Fibroblast of skin of abdomen (primary cell): ENCODE measurements at regions not wholly inside any gene's neighbourhood (a gene's known extent, or its start where the extent isn't known, plus 50 kb on each side); places are given as distances from the start of the nearest gene placed in this dataset.

ENCODE experiments used
- DNase-seq: peaks from one replicate; pipeline ENCODE4 v3.0.0-alpha.2; 2013

DNA sequence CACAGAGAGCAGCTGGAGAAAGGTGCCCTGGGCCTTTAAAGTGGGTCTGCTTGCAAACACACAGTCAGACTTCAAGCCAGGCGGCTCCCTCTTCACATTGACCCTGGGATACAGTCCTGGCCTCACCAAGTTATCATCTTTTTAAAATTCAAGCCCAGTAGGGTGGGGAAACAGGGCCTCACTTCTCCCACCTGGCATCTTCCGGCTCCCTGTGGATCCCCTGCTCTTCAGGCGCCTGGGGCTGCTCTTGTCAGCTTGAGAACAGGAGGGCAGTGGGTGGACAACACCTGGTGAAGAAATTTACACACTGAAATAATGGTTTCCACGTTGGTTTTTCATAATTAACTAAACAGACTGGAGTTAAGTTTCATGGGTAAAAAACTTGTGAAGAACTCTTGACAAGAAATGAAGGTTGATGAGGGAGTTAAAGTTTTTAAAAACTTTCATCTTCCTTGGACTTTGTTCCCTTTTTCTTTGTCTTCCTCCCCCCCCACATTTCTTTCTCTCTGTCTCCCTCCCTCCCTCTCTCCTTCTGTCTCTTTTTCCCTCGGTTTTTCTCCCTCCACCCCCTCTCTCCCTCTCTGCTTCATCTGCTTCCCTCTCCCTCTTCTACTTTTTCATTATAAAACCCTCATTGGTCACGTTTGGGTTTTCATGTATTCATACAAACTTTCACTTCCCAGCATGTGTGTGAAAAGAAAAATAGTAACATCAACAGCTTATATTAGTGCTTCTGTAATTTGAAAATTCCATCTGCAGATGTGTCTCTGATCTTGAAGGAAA is 219.6 kb downstream of the DMRT2 start:
- DNase-seq = no peak

DNA sequence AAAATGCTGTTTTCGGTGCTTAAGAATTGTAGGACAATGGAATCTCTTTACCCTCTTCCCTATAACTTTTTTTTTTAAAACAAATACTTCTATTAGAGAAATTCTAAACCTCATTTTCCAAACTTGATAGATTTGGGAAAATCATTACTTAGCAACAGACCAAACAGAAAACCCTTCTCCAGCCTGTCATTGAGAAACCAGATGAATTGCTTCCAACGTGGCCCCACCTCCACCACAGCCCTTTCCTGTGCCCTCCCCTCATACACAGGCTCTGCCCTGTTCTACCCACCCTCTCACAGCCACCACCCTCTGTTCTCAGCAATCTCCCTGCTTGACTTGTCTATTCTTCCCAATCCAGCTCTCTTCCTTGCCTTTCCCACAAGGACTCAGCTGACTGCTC is 221.2 kb downstream of the DMRT2 start:
- DNase-seq = no peak

DNA sequence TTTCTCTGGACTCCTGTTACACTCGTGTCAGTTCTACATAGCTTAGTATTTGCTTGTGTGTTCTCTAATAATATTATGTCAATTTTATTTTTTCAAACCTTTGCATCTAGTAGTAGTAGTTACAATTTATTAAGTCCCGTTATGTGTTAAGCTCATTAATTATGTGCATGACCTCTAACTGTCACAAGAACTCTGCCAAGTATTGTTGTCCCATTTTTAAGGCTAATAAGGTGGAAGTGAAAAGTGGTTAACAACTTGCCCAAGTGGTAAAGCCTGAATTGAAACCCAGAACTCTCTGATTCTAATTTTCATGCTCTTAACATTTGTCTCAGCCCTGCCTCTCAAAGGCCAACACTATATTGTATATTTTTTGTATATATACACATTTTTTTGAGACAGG is 221.6 kb downstream of the DMRT2 start:
- no peak for DNase-seq

DNA sequence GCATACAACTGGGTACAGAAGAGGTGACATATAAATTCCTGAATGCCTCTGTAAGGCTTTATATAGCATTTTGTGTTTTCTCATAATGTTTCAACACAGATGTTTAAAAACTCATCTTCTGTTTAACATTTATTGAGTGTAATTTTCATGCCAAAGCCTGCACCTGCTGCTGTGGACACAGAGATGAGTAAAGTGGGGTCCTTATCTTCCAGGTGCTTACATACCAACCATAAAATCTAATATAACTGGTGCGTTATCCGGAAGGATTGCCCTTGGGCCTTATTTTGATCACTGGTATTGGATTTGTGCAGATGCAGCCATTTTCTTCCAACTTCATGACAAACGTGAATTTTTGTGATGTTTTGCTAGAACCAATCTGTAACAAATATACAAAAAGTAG is 222.3 kb downstream of the DMRT2 start:
- DNase-seq = no peak

DNA sequence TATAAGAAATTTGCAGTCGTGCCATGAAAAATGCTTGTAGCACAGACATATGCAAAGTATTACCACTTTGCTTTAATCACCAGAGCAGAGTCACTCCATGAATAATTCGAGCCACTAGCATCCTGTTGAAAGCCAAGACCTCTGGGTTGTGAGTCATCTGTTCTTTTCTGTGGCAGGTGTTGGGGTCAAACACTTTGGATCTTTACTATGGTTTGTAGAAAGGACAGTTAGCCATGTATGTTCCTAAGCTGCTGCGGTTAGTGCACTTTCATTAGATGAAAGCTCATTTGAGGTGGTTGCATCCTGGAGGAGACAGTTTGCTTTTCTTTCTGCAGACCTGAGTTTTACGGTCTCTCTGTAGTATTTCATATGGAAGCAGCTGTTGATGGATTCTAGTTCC is 223.7 kb downstream of the DMRT2 start:
- DNase-seq = peak; percentile 29

DNA sequence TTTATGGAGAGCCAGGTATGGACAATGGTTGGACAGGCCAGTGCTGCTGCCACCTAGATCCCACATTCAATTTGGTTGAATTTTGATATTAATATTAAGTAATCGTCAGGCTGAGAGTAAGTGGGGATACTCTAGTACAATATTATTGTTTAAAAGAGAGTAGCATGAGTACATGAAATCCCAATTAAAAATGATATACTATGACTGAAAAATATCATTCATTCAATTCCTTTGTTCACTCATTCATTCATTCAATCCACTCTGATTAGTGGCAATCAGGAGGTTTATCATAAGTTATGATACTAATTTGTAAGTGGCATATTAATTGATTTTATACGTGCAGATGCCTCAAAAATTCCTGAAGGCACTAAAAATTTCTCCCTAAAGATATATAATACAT is 224.2 kb downstream of the DMRT2 start:
- no peak for DNase-seq

DNA sequence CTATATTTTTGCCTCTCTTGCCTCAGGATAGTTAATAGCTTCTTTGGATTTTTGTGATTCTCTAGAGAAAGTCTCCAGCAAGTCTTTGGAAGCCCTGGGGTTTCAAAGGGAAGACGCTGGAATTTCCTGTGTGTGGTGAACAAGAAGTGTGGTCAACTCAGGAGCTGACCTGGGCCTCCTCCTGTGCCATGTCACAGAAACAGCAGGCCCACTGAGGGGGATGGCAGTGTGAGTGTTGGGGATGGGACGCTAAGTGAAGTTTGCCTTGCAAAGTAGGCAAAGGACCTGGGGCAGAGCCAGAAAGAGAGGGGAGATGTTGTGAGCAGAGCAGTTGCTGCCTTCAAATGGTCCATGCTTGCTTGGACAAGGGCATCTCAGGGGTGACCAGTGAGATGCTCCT is 226.3 kb downstream of the DMRT2 start:
- no peak for DNase-seq

DNA sequence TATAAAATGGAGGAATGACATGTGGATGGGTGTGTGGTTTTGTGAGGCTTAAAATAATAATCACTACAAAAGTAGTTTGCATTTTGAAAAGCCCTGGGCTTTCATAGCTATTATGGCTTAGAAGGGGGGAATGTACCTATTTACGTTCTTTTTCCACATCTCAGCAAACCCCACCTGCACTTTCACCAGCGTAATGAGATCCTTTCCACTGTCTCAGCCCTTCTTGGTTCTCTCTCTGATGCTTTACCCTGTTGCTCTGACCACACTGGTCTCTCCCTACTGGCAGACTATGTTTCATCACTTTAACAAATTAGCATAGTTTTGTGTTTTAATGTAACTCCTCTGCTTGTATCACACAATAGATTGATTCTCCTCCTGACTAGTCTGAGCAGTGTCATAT is 234.6 kb downstream of the DMRT2 start:
- DNase-seq = no peak

DNA sequence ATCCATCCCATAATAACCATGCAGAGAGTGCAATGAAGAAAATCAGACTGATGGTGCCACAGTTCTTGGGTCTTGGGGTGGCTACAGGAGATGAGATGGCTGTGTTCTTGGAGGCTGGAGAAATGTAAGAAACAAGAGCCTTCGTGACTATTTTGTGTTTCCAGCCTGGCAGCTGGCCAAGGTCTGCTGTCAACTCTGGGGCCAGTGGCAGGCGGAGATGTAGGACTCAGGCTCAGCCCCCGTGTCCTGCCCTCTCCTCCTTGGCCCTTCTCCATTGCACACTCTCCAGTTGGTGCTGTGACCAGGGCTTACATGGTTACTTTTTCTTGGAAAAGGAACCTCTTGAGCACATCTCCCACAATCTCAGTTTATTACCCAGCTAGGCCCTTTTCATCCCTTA is 235.4 kb downstream of the DMRT2 start:
- no peak for DNase-seq

DNA sequence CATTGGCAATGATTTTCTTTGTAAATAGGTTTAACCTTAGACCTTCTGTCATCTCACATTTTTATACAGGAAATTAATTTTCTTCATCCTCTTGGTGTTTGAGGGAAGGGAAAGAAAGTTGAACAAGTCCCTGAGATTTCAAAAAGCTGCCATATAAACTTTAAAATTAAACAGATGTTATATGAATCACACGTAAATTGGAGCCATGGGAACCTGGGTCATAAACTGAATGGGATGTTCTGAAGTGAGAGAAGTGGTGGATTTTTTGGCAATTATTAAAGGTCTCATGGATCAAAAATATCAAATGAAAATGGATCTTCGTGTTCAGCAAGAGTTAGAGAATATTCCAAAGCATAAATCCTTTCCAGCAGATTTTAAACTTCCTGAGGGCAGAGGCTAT is 242.2 kb downstream of the DMRT2 start:
- DNase-seq = no peak

DNA sequence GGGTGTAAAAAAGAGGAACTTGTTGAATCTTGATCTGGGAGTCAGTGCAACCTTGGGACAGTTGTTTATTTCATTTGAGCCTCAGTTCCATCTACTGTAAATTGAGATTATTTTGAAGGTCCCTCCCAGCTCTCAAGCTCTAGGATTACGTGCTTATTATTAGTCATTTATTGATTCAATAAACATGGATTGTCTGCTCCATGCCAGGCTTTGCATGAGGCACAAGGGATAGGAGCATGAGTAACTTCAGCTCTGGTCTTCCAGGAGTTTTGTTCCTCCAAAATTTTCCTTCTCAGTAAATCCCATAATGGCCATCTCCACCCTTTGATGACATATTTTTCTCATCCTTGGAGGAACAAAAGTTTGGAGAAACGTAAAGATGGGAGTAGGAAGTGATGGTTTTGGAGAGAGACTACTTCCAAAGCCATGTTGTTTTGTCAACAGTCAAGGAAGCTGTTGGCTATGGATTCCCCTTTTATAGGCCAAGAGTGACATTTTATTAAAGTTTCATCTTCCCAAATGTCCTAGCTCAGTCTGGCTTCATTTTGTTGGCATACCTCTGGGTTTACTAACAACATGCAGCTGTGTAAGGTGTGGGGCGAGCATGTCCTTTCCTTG is 244.6 kb downstream of the DMRT2 start:
- no peak for DNase-seq

DNA sequence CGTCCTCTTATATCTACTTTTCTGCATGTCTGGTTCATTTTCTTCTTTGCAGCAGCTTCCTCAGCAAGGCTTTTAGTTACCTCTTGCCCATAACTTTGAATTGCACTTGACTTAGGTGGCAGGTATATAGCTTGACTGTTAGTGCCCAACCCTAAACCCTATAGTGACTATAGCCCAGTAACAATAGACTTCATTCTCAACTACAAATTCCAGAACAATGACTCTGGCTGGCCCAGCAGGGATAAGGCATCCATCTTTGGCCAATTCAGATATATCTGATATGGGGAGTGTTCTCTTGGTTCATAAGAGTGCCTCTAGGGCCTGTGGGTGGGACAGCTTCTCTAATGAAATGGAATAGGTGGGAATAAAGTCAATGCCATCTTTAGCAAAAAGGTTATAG is 246.2 kb downstream of the DMRT2 start:
- DNase-seq = no peak

DNA sequence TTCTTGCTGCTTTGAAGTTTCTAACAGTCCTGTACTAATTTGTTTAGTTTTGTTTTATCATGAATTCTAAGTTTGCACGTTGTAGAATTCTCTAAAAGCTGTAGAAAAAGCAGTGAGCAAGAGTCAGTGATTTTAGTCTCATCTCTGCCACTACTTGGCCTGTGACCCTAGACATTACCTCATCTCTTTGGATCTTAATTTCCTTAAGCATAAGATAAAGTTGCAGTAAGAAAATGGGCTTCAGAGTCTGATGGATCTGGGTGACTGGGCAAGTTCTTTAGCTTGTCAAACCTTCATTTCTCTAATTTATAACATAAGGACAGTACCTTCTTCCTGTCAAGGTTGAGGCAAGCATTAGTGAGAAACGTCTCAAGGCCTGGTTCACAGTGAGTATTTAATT is 247.9 kb downstream of the DMRT2 start:
- DNase-seq = no peak

DNA sequence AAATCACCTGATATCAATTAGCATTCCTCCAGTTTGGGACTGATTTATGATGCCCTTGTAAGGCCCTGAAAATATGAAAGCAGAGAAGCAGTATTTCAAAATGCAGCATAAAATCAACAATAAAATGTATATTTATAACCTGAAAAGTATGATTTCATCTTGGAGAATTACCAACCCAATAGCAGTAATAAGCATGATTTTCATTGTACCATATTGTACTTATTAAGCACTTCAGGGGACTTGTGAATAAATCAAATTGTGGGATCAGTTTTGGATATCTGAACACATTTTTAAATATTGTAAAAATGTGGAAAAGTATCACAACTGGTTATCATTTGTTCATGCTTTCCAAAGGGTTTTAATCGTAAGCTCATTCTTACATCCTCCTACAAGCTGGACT is 250.8 kb downstream of the DMRT2 start:
- DNase-seq = peak; percentile 48

DNA sequence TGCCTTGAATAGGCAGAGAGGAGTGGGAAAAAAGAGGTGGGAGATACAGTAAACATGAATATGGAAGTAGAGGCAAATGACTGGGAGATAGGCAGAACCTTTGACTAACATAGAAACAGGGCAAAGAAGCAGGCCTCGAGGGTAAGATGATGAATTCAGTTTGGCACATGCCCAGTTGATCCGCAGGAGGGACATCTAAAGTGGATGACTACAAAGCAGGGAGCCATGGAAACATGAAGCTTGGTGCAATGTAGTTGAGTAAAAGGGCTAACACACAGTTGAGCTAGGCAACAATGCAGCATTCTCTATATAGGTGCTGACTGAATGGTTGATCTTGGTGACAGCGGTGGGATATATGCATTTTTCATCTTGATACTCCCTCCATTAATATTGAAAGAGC is 253.8 kb downstream of the DMRT2 start:
- DNase-seq = no peak

DNA sequence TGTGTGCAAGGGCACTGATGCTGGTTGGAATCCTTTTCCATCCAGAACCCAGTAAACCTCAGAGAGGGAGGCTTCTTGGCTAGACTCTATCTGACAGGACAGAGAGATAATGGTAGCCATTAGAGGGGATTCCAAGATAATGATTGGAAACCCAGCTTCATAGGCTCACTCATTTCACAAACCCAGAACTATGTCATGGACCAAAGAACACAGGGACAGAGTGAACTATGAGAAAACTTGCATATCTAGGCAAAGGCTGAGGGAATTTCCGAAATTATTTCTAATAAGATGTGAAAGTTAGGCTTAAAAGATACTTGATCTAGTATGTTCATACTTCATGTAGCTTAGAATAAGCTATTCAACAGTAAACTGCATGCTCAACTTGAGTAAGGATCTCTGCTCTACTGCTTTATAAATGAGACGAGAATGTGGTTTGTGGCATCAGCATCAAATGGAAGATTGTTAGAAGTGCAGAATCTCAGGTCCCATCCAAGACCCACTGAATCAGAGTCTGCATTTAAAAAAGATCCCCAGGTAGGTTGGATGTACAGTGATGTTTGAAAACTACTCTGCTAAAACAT is 261.4 kb downstream of the DMRT2 start:
- no peak for DNase-seq

DNA sequence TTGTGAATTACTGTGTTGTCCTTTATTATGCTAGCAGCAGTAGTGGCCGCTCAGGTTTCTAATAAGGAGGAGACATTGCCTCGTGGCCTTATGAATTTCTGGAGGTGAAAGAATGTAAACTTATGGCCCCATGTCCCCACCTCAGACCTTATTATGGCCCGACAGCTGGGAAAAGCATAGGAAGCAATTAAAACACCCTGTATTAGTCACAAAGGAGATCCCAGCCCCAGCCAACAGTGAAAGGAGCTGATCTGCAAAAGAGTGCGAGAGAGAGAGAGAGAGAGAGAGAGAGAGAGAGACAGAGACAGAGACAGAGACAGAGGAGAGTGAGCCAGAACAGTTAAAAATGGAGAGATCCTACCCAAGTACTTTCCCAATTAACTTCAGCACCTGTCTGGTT is 269.3 kb downstream of the DMRT2 start:
- DNase-seq = no peak

DNA sequence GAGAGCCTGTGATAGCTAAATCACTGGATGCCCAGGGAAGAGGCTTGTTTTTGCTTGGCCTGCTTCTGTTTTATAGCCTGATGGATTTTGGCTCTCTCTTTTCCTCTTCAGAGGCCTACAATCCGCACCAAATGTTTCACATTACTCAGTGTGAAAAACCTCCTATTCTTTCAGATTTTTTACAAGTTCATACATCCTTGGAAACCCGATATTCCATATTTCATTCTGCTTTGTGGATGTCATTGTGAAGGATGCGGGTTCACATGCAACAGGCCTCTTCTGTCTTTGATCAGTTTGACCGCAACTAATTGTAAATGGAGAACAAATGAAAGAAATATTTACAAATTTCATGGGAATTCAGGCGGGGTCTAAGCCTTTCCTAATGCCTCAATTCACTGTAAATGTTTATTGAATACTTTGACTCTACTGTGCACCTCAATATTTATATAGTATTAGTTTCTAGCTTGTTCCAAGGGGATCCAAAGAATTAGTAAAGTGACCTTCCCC is 269.9 kb downstream of the DMRT2 start:
- DNase-seq = peak; percentile 4

DNA sequence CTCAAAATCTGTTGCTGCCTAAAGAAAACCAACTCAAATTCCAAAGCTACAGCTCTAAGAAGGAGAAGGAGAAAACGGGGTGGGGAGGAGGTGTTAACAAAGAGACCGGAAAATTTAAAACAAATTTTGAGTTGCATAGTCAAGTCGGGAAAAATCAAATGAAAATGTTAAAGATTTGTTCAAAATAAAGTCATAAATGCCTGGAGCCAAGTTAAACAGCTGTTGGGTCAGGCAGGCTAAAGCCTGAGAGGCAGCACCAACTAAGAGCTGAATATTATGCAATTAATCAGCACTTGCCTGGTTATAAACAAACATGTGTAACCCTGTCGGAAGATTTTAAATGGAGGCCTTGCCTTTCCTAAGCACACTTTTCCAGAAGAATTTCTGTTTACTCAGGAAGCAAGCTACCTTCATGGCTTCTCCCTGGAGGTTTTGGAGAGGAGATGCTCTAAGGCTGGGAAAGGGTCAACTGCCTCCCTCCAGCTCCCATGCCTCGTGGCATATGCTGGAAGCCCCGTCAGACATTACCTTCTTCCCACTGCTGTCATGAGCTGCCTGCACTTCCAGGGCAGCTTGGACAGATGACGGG is 270.5 kb downstream of the DMRT2 start:
- DNase-seq = no peak

DNA sequence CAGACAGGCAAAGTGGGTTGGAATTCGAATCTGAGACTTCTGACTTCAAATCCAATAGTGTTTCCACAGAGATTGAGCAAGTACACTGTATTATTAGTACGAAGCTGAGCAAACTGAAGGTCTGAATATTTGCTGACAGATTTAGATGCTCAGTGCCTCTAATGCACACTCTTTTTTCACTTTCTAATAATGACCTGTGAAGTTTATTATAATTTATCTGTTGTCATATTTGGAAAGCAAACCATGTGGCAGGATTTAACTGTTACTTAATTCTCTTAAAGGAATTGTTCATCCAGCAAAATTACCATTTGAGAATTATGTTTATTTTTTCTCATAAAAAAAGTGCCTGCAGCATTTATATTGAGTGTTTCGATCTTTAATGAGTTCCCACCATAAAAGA is 277.3 kb downstream of the DMRT2 start:
- DNase-seq = no peak

DNA sequence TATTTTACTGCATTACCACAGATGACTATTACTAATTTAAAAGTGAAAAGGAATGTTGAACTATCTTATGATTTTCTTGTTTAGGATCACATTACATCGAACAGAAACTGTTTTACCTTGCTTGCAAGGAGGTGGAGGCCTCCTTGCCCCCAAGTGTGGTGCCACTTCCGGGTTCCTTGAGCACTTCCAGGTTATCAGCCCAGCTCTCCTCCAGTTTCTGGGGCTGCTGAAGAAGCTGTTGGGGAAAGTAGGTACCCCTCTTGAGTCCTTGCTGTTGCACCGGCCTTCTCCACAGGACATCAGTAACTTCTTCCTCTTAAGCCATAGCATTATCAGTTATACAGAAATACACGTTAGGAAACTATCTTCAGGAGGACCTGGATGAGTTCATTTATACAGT is 278.2 kb downstream of the DMRT2 start:
- DNase-seq = no peak

DNA sequence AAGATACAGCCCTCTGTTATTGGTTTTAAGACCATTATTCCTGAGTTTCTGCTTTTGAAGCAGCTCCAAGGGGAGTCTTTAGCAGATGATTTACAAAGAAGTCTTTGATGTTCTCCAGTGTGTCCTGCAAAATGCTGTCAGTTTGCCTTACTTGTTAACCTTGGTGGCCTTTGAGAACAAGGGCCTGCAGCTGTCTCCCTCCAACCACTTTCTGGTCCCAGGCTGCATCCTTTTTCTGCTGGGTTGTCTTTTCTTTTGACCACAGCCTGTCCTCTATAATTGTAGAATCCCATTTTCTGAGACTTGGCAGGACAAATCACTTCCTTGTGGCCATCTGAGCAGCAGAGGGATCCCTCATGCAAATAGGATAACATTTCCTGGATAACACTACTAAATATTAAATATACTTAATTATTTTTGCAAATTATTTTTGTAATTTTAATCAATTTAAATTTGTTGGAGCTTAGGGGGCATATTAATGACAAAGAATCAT is 281.4 kb downstream of the DMRT2 start:
- DNase-seq = no peak

DNA sequence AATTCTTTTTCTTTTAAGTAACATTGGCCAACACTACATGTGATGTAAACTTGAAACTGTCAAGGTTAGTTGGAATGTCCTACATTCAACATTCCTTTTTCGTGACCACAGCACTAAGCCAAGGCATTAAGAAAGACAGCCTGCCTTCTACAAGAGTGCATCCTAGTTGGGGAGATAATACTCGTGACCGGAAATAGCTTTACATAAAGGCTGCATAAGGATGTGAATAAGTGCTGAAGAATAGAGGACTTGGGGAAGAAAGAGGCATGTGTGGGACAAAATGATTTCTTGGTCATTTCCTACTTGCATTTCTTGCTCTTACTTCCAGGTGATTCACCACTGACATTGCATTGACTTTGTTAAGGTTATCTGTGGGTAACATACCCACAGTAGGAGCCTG is 282.0 kb downstream of the DMRT2 start:
- peak; percentile 30 for DNase-seq

DNA sequence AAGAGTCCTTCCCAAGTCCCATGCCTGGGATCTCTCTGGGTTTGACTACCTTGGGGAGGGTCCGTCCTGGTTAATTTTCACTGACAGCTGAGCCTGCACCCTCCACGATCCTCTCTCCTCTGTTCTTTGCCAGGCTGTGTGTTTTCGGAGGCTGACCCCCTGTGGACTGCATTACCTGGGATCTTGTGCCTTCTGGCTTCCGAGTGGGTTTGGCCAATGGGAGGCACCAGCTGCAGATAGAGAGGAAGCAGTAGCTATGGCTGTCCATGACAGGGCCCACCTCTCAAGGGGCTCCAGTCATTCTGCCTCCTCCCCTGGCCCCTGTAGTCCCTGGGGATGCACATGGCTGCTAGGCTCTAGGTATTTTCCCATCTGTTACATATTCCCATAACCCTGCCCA is 285.0 kb downstream of the DMRT2 start:
- DNase-seq = no peak
